SU-DHL-6 (cell line): ENCODE measurements at regions not wholly inside any gene's neighbourhood (a gene's known extent, or its start where the extent isn't known, plus 50 kb on each side); places are given as distances from the start of the nearest gene placed in this dataset.

Experiments used
- H2AFZ ChIP-seq: fragments of 200-600 bp; sonication (generic); 2 replicates; pipeline ENCODE4 v1.6.1; 2014; ENCODE audit warnings: low read depth, mild to moderate bottlenecking, moderate library complexity, mixed read lengths, antibody characterized with exemption, low read length; ENCODE audit not compliant: severe bottlenecking
- H3F3A ChIP-seq: fragments of 200-600 bp; shearing (Covaris generic); 2 replicates; pipeline ENCODE4 v1.6.0; 2016; ENCODE audit warnings: antibody characterized with exemption, mild to moderate bottlenecking; ENCODE audit not compliant: insufficient read depth
- H3K27ac ChIP-seq: fragments of 200-600 bp; sonication (generic); 2 replicates; pipeline ENCODE4 v1.5.1; 2016; ENCODE audit warnings: low read depth, mild to moderate bottlenecking, low read length, moderate library complexity, mixed read lengths
- H3K27me3 ChIP-seq: fragments of 200-600 bp; sonication (generic), shearing (Covaris generic); 2 replicates; pipeline ENCODE4 v1.6.0; 2014; ENCODE audit warnings: mild to moderate bottlenecking, low read length
- H3K36me3 ChIP-seq: fragments of 200-600 bp; sonication (generic); 2 replicates; pipeline ENCODE4 v1.6.1; 2014; ENCODE audit warnings: mild to moderate bottlenecking, low read length, mixed read lengths
- H3K4me2 ChIP-seq: fragments of 300-600, 200-600 bp; shearing (Covaris generic), sonication (generic); 2 replicates; pipeline ENCODE4 v1.6.0; 2014; ENCODE audit warnings: low read length, low read depth, mild to moderate bottlenecking; ENCODE audit not compliant: poor library complexity, severe bottlenecking
- H3K4me3 ChIP-seq: fragments of 200-600 bp; sonication (generic); 2 replicates; pipeline ENCODE4 v1.5.1; 2014; ENCODE audit warnings: antibody characterized with exemption, low read length, mild to moderate bottlenecking, mixed read lengths; ENCODE audit not compliant: insufficient read depth, poor library complexity, severe bottlenecking
- H3K79me2 ChIP-seq: fragments of 200-600 bp; sonication (generic); 2 replicates; pipeline ENCODE4 v1.6.1; 2014; ENCODE audit warnings: mild to moderate bottlenecking, low read length, moderate library complexity; ENCODE audit not compliant: insufficient read depth
- H3K9ac ChIP-seq: fragments of 200-600 bp; sonication (generic); 2 replicates; pipeline ENCODE4 v1.7.0; 2014; ENCODE audit warnings: mild to moderate bottlenecking, low read length
- H3K9me2 ChIP-seq: fragments of 200-600 bp; sonication (generic); replicated peaks from 2 replicates; pipeline ENCODE4 v1.6.1; 2014; ENCODE audit warnings: low read length; ENCODE audit not compliant: insufficient read depth
- H3K9me3 ChIP-seq: fragments of 200-600 bp; sonication (generic); 2 replicates; pipeline ENCODE4 v1.6.1; 2014; ENCODE audit warnings: low read length, mixed read lengths; ENCODE audit not compliant: insufficient read depth
- H4K20me1 ChIP-seq: fragments of 200-600 bp; sonication (generic); 2 replicates; pipeline ENCODE4 v1.6.1; 2014; ENCODE audit warnings: low read depth, mild to moderate bottlenecking, antibody characterized with exemption, low read length, moderate library complexity, mixed read lengths
- EZH2phosphoT487 ChIP-seq: fragments of 200-600 bp; sonication (generic), shearing (Covaris generic); conservative IDR thresholded peaks from 2 replicates; pipeline ENCODE4 v1.6.1; 2018; ENCODE audit warnings: mild to moderate bottlenecking, antibody characterized with exemption, low read length, moderate library complexity, mixed read lengths
- TF ChIP-seq, protein P1 (sequence below): fragments of 200-600 bp; sonication (generic); IDR thresholded peaks from one replicate; pipeline ENCODE4 v1.5.1; 2017; ENCODE audit warnings: antibody characterized with exemption, mild to moderate bottlenecking, low read length, moderate library complexity; ENCODE audit not compliant: insufficient read depth, poor library complexity, severe bottlenecking

DNA sequence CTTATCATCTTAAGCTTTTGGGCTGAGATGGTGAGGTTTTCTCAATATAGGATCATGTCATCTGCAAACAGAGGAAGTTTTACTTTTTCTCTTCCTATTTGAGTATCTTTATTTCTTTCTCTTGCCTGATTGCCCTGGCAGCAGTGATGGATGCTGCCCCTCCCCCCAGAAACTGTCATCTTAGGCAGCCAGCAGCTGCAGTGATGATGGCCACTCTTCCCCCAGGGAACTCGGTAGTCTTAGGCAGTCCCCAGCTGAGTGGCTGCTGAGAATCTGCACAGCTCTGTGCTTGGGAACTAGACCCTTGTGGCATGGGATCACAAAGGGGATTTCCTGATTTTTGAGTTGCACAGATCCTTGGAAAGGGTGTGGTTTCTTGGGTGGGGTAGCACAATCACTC lies 791.1 kb upstream of the ALCAM start:
- no peaks in the 10 kb centered on the region for H3K79me2 ChIP-seq
- H3K4me3 ChIP-seq, result no peak overlapping the region
- no peaks in the 10 kb centered on the region for H3K9me2 ChIP-seq
- no peak for TF ChIP-seq EZH2phosphoT487
- TF ChIP-seq, protein P1, sequence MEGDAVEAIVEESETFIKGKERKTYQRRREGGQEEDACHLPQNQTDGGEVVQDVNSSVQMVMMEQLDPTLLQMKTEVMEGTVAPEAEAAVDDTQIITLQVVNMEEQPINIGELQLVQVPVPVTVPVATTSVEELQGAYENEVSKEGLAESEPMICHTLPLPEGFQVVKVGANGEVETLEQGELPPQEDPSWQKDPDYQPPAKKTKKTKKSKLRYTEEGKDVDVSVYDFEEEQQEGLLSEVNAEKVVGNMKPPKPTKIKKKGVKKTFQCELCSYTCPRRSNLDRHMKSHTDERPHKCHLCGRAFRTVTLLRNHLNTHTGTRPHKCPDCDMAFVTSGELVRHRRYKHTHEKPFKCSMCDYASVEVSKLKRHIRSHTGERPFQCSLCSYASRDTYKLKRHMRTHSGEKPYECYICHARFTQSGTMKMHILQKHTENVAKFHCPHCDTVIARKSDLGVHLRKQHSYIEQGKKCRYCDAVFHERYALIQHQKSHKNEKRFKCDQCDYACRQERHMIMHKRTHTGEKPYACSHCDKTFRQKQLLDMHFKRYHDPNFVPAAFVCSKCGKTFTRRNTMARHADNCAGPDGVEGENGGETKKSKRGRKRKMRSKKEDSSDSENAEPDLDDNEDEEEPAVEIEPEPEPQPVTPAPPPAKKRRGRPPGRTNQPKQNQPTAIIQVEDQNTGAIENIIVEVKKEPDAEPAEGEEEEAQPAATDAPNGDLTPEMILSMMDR, result no peak
- peaks cover 40% of the 10 kb centered on the region; the same call in 1 of the 2 replicates for H3K9me3 ChIP-seq
- no peaks in the 10 kb centered on the region for H3F3A ChIP-seq
- no peaks in the 10 kb centered on the region for H3K27me3 ChIP-seq
- no peaks in the 10 kb centered on the region for H3K36me3 ChIP-seq
- H3K4me2 ChIP-seq, result no peak overlapping the region
- no peak overlapping the region for H3K9ac ChIP-seq
- H3K27ac ChIP-seq, result no peak overlapping the region
- no peak overlapping the region for H2AFZ ChIP-seq
- H4K20me1 ChIP-seq, result no peaks in the 10 kb centered on the region

DNA sequence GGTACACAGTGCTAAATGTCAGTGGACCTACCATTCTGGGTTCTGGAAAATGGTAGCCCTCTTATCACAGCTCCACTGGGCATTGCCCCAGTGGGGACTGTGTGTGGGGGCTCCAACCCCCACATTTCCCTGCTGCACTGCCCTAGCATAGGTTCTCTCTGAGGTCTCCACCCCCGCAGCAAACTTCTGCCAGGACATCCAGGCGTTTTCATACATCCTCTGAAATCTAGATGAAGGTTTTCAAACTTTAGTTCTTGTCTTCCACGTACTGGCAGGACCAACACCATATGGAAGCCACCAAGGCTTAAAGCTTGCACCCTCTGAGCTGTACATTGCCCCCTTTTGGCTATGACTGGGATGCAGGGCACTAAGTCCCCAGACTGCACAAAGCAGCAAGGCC lies 788.2 kb upstream of the ALCAM start:
- Histone ChIP-seq H2AFZ (no peak overlapping the region), H3K27me3 (no peaks in the 10 kb centered on the region), H3K4me3 (no peak overlapping the region)

DNA sequence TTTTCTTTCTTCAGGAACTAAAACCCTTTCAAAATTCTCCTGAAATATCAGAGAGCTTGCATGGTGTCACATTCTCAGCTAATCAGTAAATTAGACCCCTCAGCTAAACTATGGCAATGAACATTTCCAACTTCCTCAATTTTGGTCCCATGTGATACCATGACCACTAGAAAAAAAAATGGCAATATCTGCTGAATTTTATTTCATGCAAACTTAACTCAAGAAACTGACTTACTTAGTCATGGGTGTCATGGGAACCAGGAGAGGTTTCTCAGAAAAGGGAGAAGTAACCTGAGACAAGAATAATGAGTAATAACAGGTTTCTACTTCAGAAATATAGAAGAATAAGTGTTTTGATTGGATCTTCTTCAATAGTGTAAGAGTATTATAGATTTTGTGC lies 784.6 kb upstream of the ALCAM start:
- no peak for TF ChIP-seq EZH2phosphoT487
- TF ChIP-seq, protein P1, result no peak

More for the DNA sequence above, 788.2 kb upstream of the ALCAM start:
- H3K27ac ChIP-seq, result no peak overlapping the region
- no peak overlapping the region for H3K4me2 ChIP-seq
- H3K9me3 ChIP-seq, result peaks cover 40% of the 10 kb centered on the region; the same call in 1 of the 2 replicates
- H3K36me3 ChIP-seq, result no peaks in the 10 kb centered on the region
- TF ChIP-seq, protein P1, result no peak
- TF ChIP-seq EZH2phosphoT487, result no peak
- H3K79me2 ChIP-seq, result no peaks in the 10 kb centered on the region
- no peaks in the 10 kb centered on the region for H3K9me2 ChIP-seq
- H3F3A ChIP-seq, result no peaks in the 10 kb centered on the region
- no peak overlapping the region for H3K9ac ChIP-seq
- H4K20me1 ChIP-seq, result no peaks in the 10 kb centered on the region

More for the DNA sequence above, 784.6 kb upstream of the ALCAM start:
- H3K4me2 ChIP-seq, result no peak overlapping the region
- H3K27me3 ChIP-seq, result no peaks in the 10 kb centered on the region
- no peaks in the 10 kb centered on the region for H3K79me2 ChIP-seq
- no peak overlapping the region for H2AFZ ChIP-seq
- H3K27ac ChIP-seq, result no peak overlapping the region
- no peaks in the 10 kb centered on the region for H3F3A ChIP-seq
- H3K9me2 ChIP-seq, result no peaks in the 10 kb centered on the region
- H4K20me1 ChIP-seq, result no peaks in the 10 kb centered on the region
- H3K4me3 ChIP-seq, result no peak overlapping the region
- peaks cover 21% of the 10 kb centered on the region; the same call in 1 of the 2 replicates for H3K9me3 ChIP-seq
- no peak overlapping the region for H3K9ac ChIP-seq
- H3K36me3 ChIP-seq, result no peaks in the 10 kb centered on the region
